WTC11 (cell line): ENCODE measurements at regions not wholly inside any gene's neighbourhood (a gene's known extent, or its start where the extent isn't known, plus 50 kb on each side); places are given as distances from the start of the nearest gene placed in this dataset.

ENCODE experiments used
- CBFB ChIP-seq: sonication (generic); formaldehyde crosslinking; IDR thresholded peaks from 2 replicates; pipeline ENCODE4 v1.8.1; 2022; ENCODE audit warnings: mild to moderate bottlenecking, low read depth, missing genetic modification reagents
- CTCF ChIP-seq: fragments of 200-600 bp; IDR thresholded peaks from 2 replicates; pipeline ENCODE4 v1.8.0; 2022; ENCODE audit warnings: antibody characterized with exemption
- ETV6 ChIP-seq: sonication (generic); formaldehyde crosslinking; IDR thresholded peaks from 2 replicates; pipeline ENCODE4 v1.8.1; 2022; ENCODE audit warnings: mild to moderate bottlenecking, missing genetic modification reagents
- IRF2 ChIP-seq: sonication (generic); formaldehyde crosslinking; IDR thresholded peaks from 2 replicates; pipeline ENCODE4 v1.8.0; 2022; ENCODE audit warnings: low read depth, missing genetic modification reagents, borderline replicate concordance
- MYBL2 ChIP-seq: sonication (generic); formaldehyde crosslinking; IDR thresholded peaks from 2 replicates; pipeline ENCODE4 v1.8.1; 2023; ENCODE audit warnings: mild to moderate bottlenecking, moderate library complexity, missing genetic modification reagents
- NR2C2 ChIP-seq: sonication (generic); formaldehyde crosslinking; IDR thresholded peaks from 2 replicates; pipeline ENCODE4 v1.8.0; 2022; ENCODE audit warnings: mild to moderate bottlenecking, missing genetic modification reagents
- PREB ChIP-seq: sonication (generic); formaldehyde crosslinking; IDR thresholded peaks from 2 replicates; pipeline ENCODE4 v1.8.1; 2022; ENCODE audit warnings: mild to moderate bottlenecking, missing genetic modification reagents, moderate library complexity, borderline replicate concordance
- TEAD4 ChIP-seq: sonication (generic); formaldehyde crosslinking; IDR thresholded peaks from 2 replicates; pipeline ENCODE4 v1.8.0; 2022; ENCODE audit warnings: mild to moderate bottlenecking, missing genetic modification reagents
- TF ChIP-seq, protein P1 (sequence below): fragments of 250-450 bp; sonication (Bioruptor Pico); IDR thresholded peaks from 2 replicates; pipeline ENCODE4 v1.9.0; 2021; ENCODE audit warnings: mild to moderate bottlenecking
- TF ChIP-seq, protein P2 (sequence below): sonication (generic); formaldehyde crosslinking; IDR thresholded peaks from 2 replicates; pipeline ENCODE4 v1.8.1; 2023; ENCODE audit warnings: mild to moderate bottlenecking, missing genetic modification reagents, moderate library complexity
- TF ChIP-seq, protein P3 (sequence below): sonication (generic); formaldehyde crosslinking; IDR thresholded peaks from 2 replicates; pipeline ENCODE4 v1.8.1; 2023; ENCODE audit warnings: mild to moderate bottlenecking, missing genetic modification reagents

DNA sequence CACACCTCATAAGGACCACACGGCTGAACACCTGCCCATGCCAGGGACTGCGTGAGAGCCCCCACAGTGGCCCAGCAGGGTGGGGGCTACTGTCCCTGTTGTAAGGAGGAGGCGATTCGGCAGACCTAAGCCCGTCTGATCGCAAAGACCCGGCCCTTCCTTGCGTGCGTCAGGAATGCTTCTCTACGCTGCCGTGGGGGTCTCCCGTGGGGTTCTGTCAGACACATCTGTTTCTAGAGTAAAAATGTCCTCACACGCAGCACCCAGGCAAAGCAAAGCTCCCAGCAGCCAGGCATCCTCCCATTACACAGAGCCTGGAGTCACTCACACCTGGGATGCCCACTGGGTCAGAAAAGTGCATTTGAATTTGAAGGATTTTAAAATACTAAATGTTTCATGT, 147.7 kb upstream of the SOX1 start:
- TF ChIP-seq, protein P1, sequence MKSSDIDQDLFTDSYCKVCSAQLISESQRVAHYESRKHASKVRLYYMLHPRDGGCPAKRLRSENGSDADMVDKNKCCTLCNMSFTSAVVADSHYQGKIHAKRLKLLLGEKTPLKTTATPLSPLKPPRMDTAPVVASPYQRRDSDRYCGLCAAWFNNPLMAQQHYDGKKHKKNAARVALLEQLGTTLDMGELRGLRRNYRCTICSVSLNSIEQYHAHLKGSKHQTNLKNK (CRISPR knock-in tag): no peak
- TF ChIP-seq, protein P2, sequence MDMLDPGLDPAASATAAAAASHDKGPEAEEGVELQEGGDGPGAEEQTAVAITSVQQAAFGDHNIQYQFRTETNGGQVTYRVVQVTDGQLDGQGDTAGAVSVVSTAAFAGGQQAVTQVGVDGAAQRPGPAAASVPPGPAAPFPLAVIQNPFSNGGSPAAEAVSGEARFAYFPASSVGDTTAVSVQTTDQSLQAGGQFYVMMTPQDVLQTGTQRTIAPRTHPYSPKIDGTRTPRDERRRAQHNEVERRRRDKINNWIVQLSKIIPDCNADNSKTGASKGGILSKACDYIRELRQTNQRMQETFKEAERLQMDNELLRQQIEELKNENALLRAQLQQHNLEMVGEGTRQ (CRISPR knock-in tag): no peak
- TF ChIP-seq CTCF (no peak), IRF2 (CRISPR knock-in tag) (no peak), ETV6 (CRISPR knock-in tag) (no peak), CBFB (CRISPR knock-in tag) (no peak), NR2C2 (CRISPR knock-in tag) (no peak), MYBL2 (no peak), PREB (CRISPR knock-in tag) (no peak), TEAD4 (CRISPR knock-in tag) (no peak)
- TF ChIP-seq, protein P3, sequence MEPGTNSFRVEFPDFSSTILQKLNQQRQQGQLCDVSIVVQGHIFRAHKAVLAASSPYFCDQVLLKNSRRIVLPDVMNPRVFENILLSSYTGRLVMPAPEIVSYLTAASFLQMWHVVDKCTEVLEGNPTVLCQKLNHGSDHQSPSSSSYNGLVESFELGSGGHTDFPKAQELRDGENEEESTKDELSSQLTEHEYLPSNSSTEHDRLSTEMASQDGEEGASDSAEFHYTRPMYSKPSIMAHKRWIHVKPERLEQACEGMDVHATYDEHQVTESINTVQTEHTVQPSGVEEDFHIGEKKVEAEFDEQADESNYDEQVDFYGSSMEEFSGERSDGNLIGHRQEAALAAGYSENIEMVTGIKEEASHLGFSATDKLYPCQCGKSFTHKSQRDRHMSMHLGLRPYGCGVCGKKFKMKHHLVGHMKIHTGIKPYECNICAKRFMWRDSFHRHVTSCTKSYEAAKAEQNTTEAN (CRISPR knock-in tag): no peak
